DND-41 (cell line): ENCODE measurements at regions not wholly inside any gene's neighbourhood (a gene's known extent, or its start where the extent isn't known, plus 50 kb on each side); places are given as distances from the start of the nearest gene placed in this dataset.

Experiments
- ATAC-seq: fragments of 200-7000 bp; cut with Tn5 transposase; 3 replicates; pipeline ENCODE4 v1.9.1; 2021; ENCODE audit warnings: low read depth; ENCODE audit not compliant: insufficient read depth
- DNase-seq: peaks from one replicate; pipeline ENCODE4 v3.0.0-alpha.2; 2020
- H2AFZ ChIP-seq: 2 replicates; pipeline ENCODE4 v1.6.0; 2012; ENCODE audit warnings: low read depth, low read length
- H3K27ac ChIP-seq: 2 replicates; pipeline ENCODE4 v1.5.1; 2012; ENCODE audit warnings: low read length, inconsistent platforms
- H3K27me3 ChIP-seq: fragments of 200-600 bp; sonication (generic); 2 replicates; pipeline ENCODE4 v1.6.0; 2012; ENCODE audit warnings: low read length, mild to moderate bottlenecking, inconsistent platforms; ENCODE audit not compliant: insufficient read depth, poor library complexity
- H3K36me3 ChIP-seq: 2 replicates; pipeline ENCODE4 v1.5.1; 2012; ENCODE audit warnings: low read length, inconsistent platforms; ENCODE audit not compliant: insufficient read depth
- H3K4me1 ChIP-seq: 2 replicates; pipeline ENCODE4 v1.5.1; 2012; ENCODE audit warnings: mild to moderate bottlenecking, low read length; ENCODE audit not compliant: insufficient read depth
- H3K4me2 ChIP-seq: 2 replicates; pipeline ENCODE4 v1.6.0; 2012; ENCODE audit warnings: mild to moderate bottlenecking, moderate library complexity, low read length, inconsistent platforms; ENCODE audit not compliant: insufficient read depth
- H3K4me3 ChIP-seq, 2 experiments: fragments of 200-600 bp in 1 of 2; shearing (Covaris generic) in 1 of 2; 2 replicates each; pipeline ENCODE4 v1.5.1; 2012 to 2016; ENCODE audit warnings: inconsistent platforms in 2 of 2, low read length in 2 of 2, mild to moderate bottlenecking in 2 of 2, low read depth in 1 of 2, moderate library complexity in 1 of 2
- H3K79me2 ChIP-seq: 2 replicates; pipeline ENCODE4 v1.6.0; 2012; ENCODE audit warnings: low read length, inconsistent platforms; ENCODE audit not compliant: insufficient read depth
- H3K9ac ChIP-seq: 2 replicates; pipeline ENCODE4 v1.6.0; 2012; ENCODE audit warnings: low read depth, mild to moderate bottlenecking, inconsistent platforms, low read length, moderate library complexity
- H3K9me3 ChIP-seq: 2 replicates; pipeline ENCODE4 v1.5.1; 2012; ENCODE audit warnings: low read length, moderate library complexity, mild to moderate bottlenecking, inconsistent platforms; ENCODE audit not compliant: insufficient read depth, severe bottlenecking
- H4K20me1 ChIP-seq: 2 replicates; pipeline ENCODE4 v1.6.0; 2012; ENCODE audit warnings: low read length; ENCODE audit not compliant: insufficient read depth
- EZH2 ChIP-seq: IDR thresholded peaks from 3 replicates; pipeline ENCODE4 v1.6.1; 2012; ENCODE audit warnings: borderline replicate concordance, low read depth, mild to moderate bottlenecking, moderate library complexity, low read length, inconsistent platforms; ENCODE audit not compliant: severe bottlenecking
- TF ChIP-seq, protein P1 (sequence below): IDR thresholded peaks from 2 replicates; pipeline ENCODE4 v1.5.1; 2012; ENCODE audit warnings: borderline replicate concordance, low read length, moderate library complexity, mild to moderate bottlenecking; ENCODE audit not compliant: poor library complexity, severe bottlenecking; ENCODE audit errors: extremely low read depth

GRCh38 chr20:59453759-59454560, 150.4 kb upstream of the PHACTR3 start:
- Histone ChIP-seq H3K4me2 (no peak overlapping the region), H3K27ac (no peak overlapping the region), H3K4me1 (no peaks in the 10 kb centered on the region), H3K9me3 (no peaks in the 10 kb centered on the region), H3K27me3 (peaks cover 31% of the 10 kb centered on the region), H4K20me1 (peaks cover 2% of the 10 kb centered on the region; the same call in 1 of the 2 replicates), H3K79me2 (no peaks in the 10 kb centered on the region), H3K4me3 (no peak overlapping the region), H3K9ac (no peak overlapping the region), H3K36me3 (no peaks in the 10 kb centered on the region), H2AFZ (no peak overlapping the region)
- TF ChIP-seq EZH2, result no peak
- TF ChIP-seq, protein P1, sequence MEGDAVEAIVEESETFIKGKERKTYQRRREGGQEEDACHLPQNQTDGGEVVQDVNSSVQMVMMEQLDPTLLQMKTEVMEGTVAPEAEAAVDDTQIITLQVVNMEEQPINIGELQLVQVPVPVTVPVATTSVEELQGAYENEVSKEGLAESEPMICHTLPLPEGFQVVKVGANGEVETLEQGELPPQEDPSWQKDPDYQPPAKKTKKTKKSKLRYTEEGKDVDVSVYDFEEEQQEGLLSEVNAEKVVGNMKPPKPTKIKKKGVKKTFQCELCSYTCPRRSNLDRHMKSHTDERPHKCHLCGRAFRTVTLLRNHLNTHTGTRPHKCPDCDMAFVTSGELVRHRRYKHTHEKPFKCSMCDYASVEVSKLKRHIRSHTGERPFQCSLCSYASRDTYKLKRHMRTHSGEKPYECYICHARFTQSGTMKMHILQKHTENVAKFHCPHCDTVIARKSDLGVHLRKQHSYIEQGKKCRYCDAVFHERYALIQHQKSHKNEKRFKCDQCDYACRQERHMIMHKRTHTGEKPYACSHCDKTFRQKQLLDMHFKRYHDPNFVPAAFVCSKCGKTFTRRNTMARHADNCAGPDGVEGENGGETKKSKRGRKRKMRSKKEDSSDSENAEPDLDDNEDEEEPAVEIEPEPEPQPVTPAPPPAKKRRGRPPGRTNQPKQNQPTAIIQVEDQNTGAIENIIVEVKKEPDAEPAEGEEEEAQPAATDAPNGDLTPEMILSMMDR, result no peak
- ATAC-seq, result no peak
- no peak for DNase-seq

GRCh38 chr20:59455402-59456341, 148.7 kb upstream of the PHACTR3 start:
- H3K9me3 ChIP-seq, result no peaks in the 10 kb centered on the region
- no peaks in the 10 kb centered on the region for H3K4me1 ChIP-seq
- no peak for ATAC-seq
- H3K9ac ChIP-seq, result no peak overlapping the region
- H3K4me2 ChIP-seq, result no peak overlapping the region
- peaks cover 27% of the 10 kb centered on the region for H3K27me3 ChIP-seq
- no peak overlapping the region for H3K4me3 ChIP-seq
- TF ChIP-seq, protein P1, result peak; percentile 63
- no peak for TF ChIP-seq EZH2
- no peak for DNase-seq
- H2AFZ ChIP-seq, result no peak overlapping the region
- H3K36me3 ChIP-seq, result no peaks in the 10 kb centered on the region
- H3K27ac ChIP-seq, result no peak overlapping the region
- no peaks in the 10 kb centered on the region for H3K79me2 ChIP-seq
- peaks cover 6% of the 10 kb centered on the region for H4K20me1 ChIP-seq

DNA sequence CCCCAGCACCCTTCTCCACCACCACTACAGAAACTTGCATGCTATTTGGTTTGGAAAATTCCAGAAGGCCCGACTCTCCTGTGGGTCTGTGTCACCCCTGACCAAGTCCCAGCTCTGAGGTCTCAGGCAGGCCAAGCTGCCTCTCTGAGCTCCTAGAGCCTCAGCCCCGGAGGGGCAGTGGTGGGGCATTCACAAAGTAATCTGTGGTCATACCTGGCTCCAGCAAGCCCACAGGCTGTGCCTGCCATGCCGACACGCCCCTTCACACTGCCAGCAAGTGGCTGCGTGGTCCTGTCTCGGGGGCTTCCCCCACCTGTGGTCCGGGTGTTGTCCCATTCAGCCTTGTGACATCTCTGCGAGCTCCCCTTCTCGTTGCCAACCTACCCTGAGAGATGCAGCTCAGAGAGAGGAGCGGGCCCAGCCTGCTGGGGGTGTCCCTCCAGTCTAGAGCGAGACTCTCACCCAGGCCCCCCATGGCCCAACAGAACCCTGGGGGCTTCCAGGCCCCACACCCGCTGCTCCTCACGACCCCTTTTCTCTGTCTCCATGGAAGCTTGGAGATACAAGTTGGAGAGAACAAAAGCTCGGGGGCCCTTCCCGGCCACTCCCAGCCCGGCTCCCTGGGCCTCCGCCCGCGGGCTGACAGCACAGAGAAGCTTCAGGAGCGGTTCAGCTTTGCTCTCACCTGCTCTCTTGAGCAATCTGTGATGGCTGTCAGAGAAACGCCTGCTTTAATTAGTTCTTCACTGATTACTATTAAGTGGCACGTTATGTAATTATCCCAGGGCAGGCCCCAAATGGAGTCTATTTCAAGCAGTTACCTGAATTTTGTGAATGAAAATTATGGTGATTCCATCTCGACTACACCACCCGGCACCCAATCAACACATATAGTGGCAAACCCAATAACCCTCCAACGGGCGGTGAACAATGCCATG, 147.7 kb upstream of the PHACTR3 start:
- H3K4me2 ChIP-seq, result no peak overlapping the region
- no peak overlapping the region for H2AFZ ChIP-seq
- no peak for ATAC-seq
- TF ChIP-seq EZH2, result no peak
- TF ChIP-seq, protein P1, result no peak
- no peaks in the 10 kb centered on the region for H3K79me2 ChIP-seq
- H3K4me1 ChIP-seq, result no peaks in the 10 kb centered on the region
- DNase-seq, result no peak
- H3K27me3 ChIP-seq, result peaks cover 29% of the 10 kb centered on the region
- peaks cover 8% of the 10 kb centered on the region for H4K20me1 ChIP-seq
- no peaks in the 10 kb centered on the region for H3K9me3 ChIP-seq
- no peaks in the 10 kb centered on the region for H3K36me3 ChIP-seq
- no peak overlapping the region for H3K4me3 ChIP-seq
- H3K27ac ChIP-seq, result no peak overlapping the region
- H3K9ac ChIP-seq, result no peak overlapping the region
